ENCODE measurements at regions not wholly inside any gene's neighbourhood (a gene's known extent, or its start where the extent isn't known, plus 50 kb on each side); places are given as distances from the start of the nearest gene placed in this dataset.

- WGBS, 4 donors, result 63 to 70% (median 66%) methylated on average over 6 of the region's 6 CpGs
- Histone ChIP-seq H3K9me3 (replicated peaks in 1 of 3) (no peaks in the 10 kb centered on the region), H3K36me3 (replicated peaks in 1 of 2) (no peaks in the 10 kb centered on the region), H3K27me3 (peaks cover 14% of the 10 kb centered on the region), H3K27ac (no peak overlapping the region), H3K4me1 (replicated peaks in 1 of 2) (no peaks in the 10 kb centered on the region), H3K4me3 (no peak overlapping the region)
- intact Hi-C loops (cut with DNase I), result no loop called here
- DNase-seq, result no peak
- TF ChIP-seq CTCF (IDR thresholded peaks at IDR 0.05), result no peak
These were observed 77.7 kb downstream of the ZBTB18 start for GRCh38 chr1:244128591-244129383.

GRCh38 chr1:244137276-244137675 lies 86.2 kb downstream of the ZBTB18 start:
- WGBS, 4 donors, result 37 to 55% (median 42%) methylated on average over 2 of the region's 2 CpGs
- Histone ChIP-seq H3K4me1 (replicated peaks in 1 of 2) (no peaks in the 10 kb centered on the region), H3K9me3 (replicated peaks in 1 of 3) (no peaks in the 10 kb centered on the region), H3K4me3 (no peak overlapping the region), H3K27ac (no peak overlapping the region), H3K27me3 (peaks cover 6% of the 10 kb centered on the region), H3K36me3 (replicated peaks in 1 of 2) (no peaks in the 10 kb centered on the region)
- DNase-seq, result no peak
- TF ChIP-seq POLR2A (IDR thresholded peaks at IDR 0.05), result no peak
- no peak for TF ChIP-seq CTCF (IDR thresholded peaks at IDR 0.05)
- intact Hi-C loops (cut with DNase I), result no loop called here

- TF ChIP-seq POLR2A (IDR thresholded peaks at IDR 0.05), result no peak
- no peak for TF ChIP-seq CTCF (IDR thresholded peaks at IDR 0.05)
These were observed 86.6 kb downstream of the ZBTB18 start for GRCh38 chr1:244137725-244138124.

GRCh38 chr1:244138399-244138798 lies 87.3 kb downstream of the ZBTB18 start:
- H3K27me3 ChIP-seq, result peaks cover 6% of the 10 kb centered on the region
- no peaks in the 10 kb centered on the region for H3K36me3 ChIP-seq (replicated peaks in 1 of 2)
- H3K9me3 ChIP-seq (replicated peaks in 1 of 3), result no peaks in the 10 kb centered on the region
- no peaks in the 10 kb centered on the region for H3K4me1 ChIP-seq (replicated peaks in 1 of 2)
- DNase-seq, result peak in 1 of 7 donors; percentile 7
- TF ChIP-seq CTCF (IDR thresholded peaks at IDR 0.05), result no peak
- TF ChIP-seq POLR2A (IDR thresholded peaks at IDR 0.05), result no peak
- WGBS, 4 donors, result 73 to 79% (median 77%) methylated on average over 7 of the region's 7 CpGs
- no peak overlapping the region for H3K4me3 ChIP-seq
- intact Hi-C loops (cut with DNase I), result no loop called here
- H3K27ac ChIP-seq, result peak overlapping the region in 1 of 5 donors; percentile 29

More at GRCh38 chr1:244137725-244138124, 86.6 kb downstream of the ZBTB18 start:
- Histone ChIP-seq H3K9me3 (replicated peaks in 1 of 3) (no peaks in the 10 kb centered on the region), H3K27me3 (peaks cover 6% of the 10 kb centered on the region), H3K4me1 (replicated peaks in 1 of 2) (no peaks in the 10 kb centered on the region), H3K4me3 (no peak overlapping the region), H3K27ac (peak overlapping the region in 1 of 5 donors; percentile 29), H3K36me3 (replicated peaks in 1 of 2) (no peaks in the 10 kb centered on the region)
- DNase-seq, result no peak
- 72 to 80% (median 77%) methylated on average over 6 of the region's 6 CpGs for WGBS, 4 donors
- intact Hi-C loops (cut with DNase I), result no loop called here
